IMR-90 (cell line): ENCODE measurements at regions not wholly inside any gene's neighbourhood (a gene's known extent, or its start where the extent isn't known, plus 50 kb on each side); places are given as distances from the start of the nearest gene placed in this dataset.

Experiments
- ATAC-seq: fragments of 200-7000 bp; cut with Tn5 transposase; 2 replicates; pipeline ENCODE4 v1.9.1; 2020; ENCODE audit warnings: low read depth, mild to moderate bottlenecking, moderate library complexity
- BruUV-seq: library from RNA; stranded (reverse); fragments of 400-500 nt; replicated peaks from 2 replicates; lab custom pipeline; 2021; lab: Mats Ljungman, UMichigan
- CTCF ChIA-PET: fragments of 300-600 bp; formaldehyde crosslinking; extraction: SDS; loops from one replicate; lab custom pipeline; 2021; ENCODE audit warnings: antibody characterized with exemption; lab: Yijun Ruan, JAX
- POLR2A ChIA-PET: fragments of 300-600 bp; sonication (Branson Sonifier 250); formaldehyde crosslinking; loops from one replicate; lab custom pipeline; 2022; ENCODE audit warnings: antibody characterized with exemption; ENCODE audit not compliant: unreplicated experiment; lab: Charles Lee
- DNase-seq: peaks from one replicate; pipeline ENCODE4 v3.0.0; 2013
- H2AFZ ChIP-seq: replicated peaks from 2 replicates; pipeline ENCODE3; 2013; ENCODE audit warnings: low read length, mild to moderate bottlenecking; ENCODE audit not compliant: poor library complexity
- H2AK5ac ChIP-seq: 2 replicates; pipeline ENCODE4 v1.6.1; 2013; ENCODE audit warnings: low read depth, low read length, inconsistent platforms
- H2AK9ac ChIP-seq: replicated peaks from 2 replicates; pipeline ENCODE3; 2013; ENCODE audit warnings: mild to moderate bottlenecking, low read depth, low read length, moderate library complexity; ENCODE audit not compliant: poor library complexity
- H2BK120ac ChIP-seq: 2 replicates; pipeline ENCODE4 v1.6.1; 2013; ENCODE audit warnings: low read depth, low read length, inconsistent platforms
- H2BK15ac ChIP-seq: 3 replicates; pipeline ENCODE4 v1.6.1; 2013; ENCODE audit warnings: low read depth, low read length, inconsistent platforms
- H2BK20ac ChIP-seq: 2 replicates; pipeline ENCODE4 v1.6.1; 2013; ENCODE audit warnings: low read depth, mild to moderate bottlenecking, inconsistent platforms, low read length, moderate library complexity
- H2BK5ac ChIP-seq: 2 replicates; pipeline ENCODE4 v1.6.1; 2013; ENCODE audit warnings: mild to moderate bottlenecking, low read depth, low read length, inconsistent platforms; ENCODE audit not compliant: poor library complexity, severe bottlenecking
- H3K14ac ChIP-seq: replicated peaks from 2 replicates; pipeline ENCODE4 v1.6.1; 2013; ENCODE audit warnings: low read depth, low read length, inconsistent platforms
- H3K18ac ChIP-seq: 2 replicates; pipeline ENCODE4 v1.6.1; 2013; ENCODE audit warnings: low read depth, low read length, control low read depth
- H3K23ac ChIP-seq: 2 replicates; pipeline ENCODE4 v1.6.1; 2013; ENCODE audit warnings: low read depth, low read length, inconsistent platforms
- H3K27ac ChIP-seq: 2 replicates; pipeline ENCODE4 v1.5.1; 2013; ENCODE audit warnings: mild to moderate bottlenecking, control low read depth, low read length; ENCODE audit not compliant: insufficient read depth
- H3K27me3 ChIP-seq: 2 replicates; pipeline ENCODE4 v1.6.1; 2013; ENCODE audit warnings: low read length; ENCODE audit not compliant: control insufficient read depth, insufficient read depth
- H3K36me3 ChIP-seq: 2 replicates; pipeline ENCODE4 v1.6.1; 2013; ENCODE audit warnings: low read length, mixed read lengths; ENCODE audit not compliant: control insufficient read depth, insufficient read depth
- H3K4ac ChIP-seq: 2 replicates; pipeline ENCODE4 v1.6.1; 2013; ENCODE audit warnings: low read depth, low read length, inconsistent platforms
- H3K4me1 ChIP-seq: 2 replicates; pipeline ENCODE4 v1.6.1; 2013; ENCODE audit warnings: low read length, mixed read lengths; ENCODE audit not compliant: control insufficient read depth, insufficient read depth
- H3K4me2 ChIP-seq: 2 replicates; pipeline ENCODE4 v1.6.1; 2013; ENCODE audit warnings: low read depth, mild to moderate bottlenecking, control low read depth, low read length, moderate library complexity
- H3K4me3 ChIP-seq: 2 replicates; pipeline ENCODE4 v1.5.1; 2013; ENCODE audit warnings: low read depth, mild to moderate bottlenecking, control low read depth, low read length, moderate library complexity; ENCODE audit not compliant: insufficient read depth
- H3K56ac ChIP-seq: 2 replicates; pipeline ENCODE4 v1.6.1; 2013; ENCODE audit warnings: low read length, inconsistent platforms; ENCODE audit not compliant: insufficient read depth; ENCODE audit errors: extremely low read depth
- H3K79me1 ChIP-seq, 2 experiments: 2 replicates each; pipeline ENCODE4 v1.6.1; 2013; ENCODE audit warnings: low read length in 2 of 2, inconsistent platforms in 1 of 2, low read depth in 1 of 2
- H3K9ac ChIP-seq: 2 replicates; pipeline ENCODE4 v1.6.1; 2013; ENCODE audit warnings: low read depth, low read length, control low read depth
- H3K9me1 ChIP-seq: 2 replicates; pipeline ENCODE4 v1.6.1; 2013; ENCODE audit warnings: low read length, inconsistent platforms; ENCODE audit not compliant: insufficient read depth
- H3K9me3 ChIP-seq: 2 replicates; pipeline ENCODE4 v1.6.1; 2013; ENCODE audit warnings: low read length; ENCODE audit not compliant: control insufficient read depth, insufficient read depth
- H4K20me1 ChIP-seq: 2 replicates; pipeline ENCODE4 v1.6.1; 2013; ENCODE audit warnings: low read length, inconsistent platforms; ENCODE audit not compliant: insufficient read depth
- H4K5ac ChIP-seq: 2 replicates; pipeline ENCODE4 v1.6.1; 2013; ENCODE audit warnings: mild to moderate bottlenecking, low read depth, low read length, control low read depth
- H4K8ac ChIP-seq, 2 experiments: 2 replicates each; pipeline ENCODE4 v1.6.1; 2013; ENCODE audit warnings: low read depth in 2 of 2, low read length in 2 of 2, control low read depth in 1 of 2, inconsistent platforms in 1 of 2
- H4K91ac ChIP-seq: 2 replicates; pipeline ENCODE4 v1.6.1; 2013; ENCODE audit warnings: low read depth, low read length, inconsistent platforms; ENCODE audit not compliant: insufficient read depth
- BHLHE40 ChIP-seq: fragments of 150-350 bp; IDR thresholded peaks from 2 replicates; pipeline ENCODE4 v1.6.1; 2016; ENCODE audit warnings: mild to moderate bottlenecking, low read depth, low read length
- CEBPB ChIP-seq: IDR thresholded peaks from 2 replicates; pipeline ENCODE4 v1.6.1; 2012; ENCODE audit warnings: low read depth, low read length, improper control_type of control experiment
- CHD1 ChIP-seq: IDR thresholded peaks from 2 replicates; pipeline ENCODE4 v1.6.1; 2012; ENCODE audit warnings: low read depth, low read length, improper control_type of control experiment
- FOS ChIP-seq: fragments of 150-350 bp; IDR thresholded peaks from 2 replicates; pipeline ENCODE4 v1.6.1; 2016; ENCODE audit warnings: low read depth, low read length
- MAFK ChIP-seq: IDR thresholded peaks from 2 replicates; pipeline ENCODE4 v1.6.1; 2012; ENCODE audit warnings: low read depth, low read length, improper control_type of control experiment
- MAZ ChIP-seq: IDR thresholded peaks from 2 replicates; pipeline ENCODE4 v1.6.1; 2012; ENCODE audit warnings: low read depth, mild to moderate bottlenecking, low read length, improper control_type of control experiment, moderate library complexity, borderline replicate concordance
- MXI1 ChIP-seq: IDR thresholded peaks from 2 replicates; pipeline ENCODE4 v1.6.1; 2012; ENCODE audit warnings: low read depth, mild to moderate bottlenecking, low read length, moderate library complexity, borderline replicate concordance
- NFE2L2 ChIP-seq: fragments of 150-350 bp; IDR thresholded peaks from 2 replicates; pipeline ENCODE4 v1.6.1; 2016; ENCODE audit warnings: low read depth, mild to moderate bottlenecking, low read length
- POLR2A ChIP-seq: IDR thresholded peaks from 2 replicates; pipeline ENCODE4 v1.6.1; 2012; ENCODE audit warnings: mild to moderate bottlenecking, low read depth, low read length
- RAD21 ChIP-seq: IDR thresholded peaks from 2 replicates; pipeline ENCODE4 v1.6.1; 2012; ENCODE audit warnings: low read length, improper control_type of control experiment
- RCOR1 ChIP-seq: IDR thresholded peaks from 2 replicates; pipeline ENCODE4 v1.6.1; 2012; ENCODE audit warnings: mild to moderate bottlenecking, low read length, improper control_type of control experiment; ENCODE audit not compliant: insufficient replicate concordance
- RFX5 ChIP-seq: IDR thresholded peaks from 2 replicates; pipeline ENCODE4 v1.8.0; 2012; ENCODE audit warnings: low read depth, mild to moderate bottlenecking, low read length, moderate library complexity
- SMC3 ChIP-seq: fragments of 150-350 bp; IDR thresholded peaks from 2 replicates; pipeline ENCODE4 v1.6.1; 2016; ENCODE audit warnings: low read depth, mild to moderate bottlenecking, antibody characterized with exemption, low read length, moderate library complexity
- WGBS, 2 experiments: methylation state at CpG; one replicate each; pipeline versions ENCODE4 v1.1.5 to v1.1.7; 2013; ENCODE audit warnings: missing lambda C conversion rate in 2 of 2; ENCODE audit not compliant: insufficient read length in 1 of 2; ENCODE audit errors: extremely low coverage in 2 of 2; 5-methylcytosine and 5-hydroxymethylcytosine counted together
- dilution Hi-C: fragments of 300-500 bp; cut with HindIII; formaldehyde crosslinking; loops from one replicate; pipeline ENCODE4 v1.14.3; 2018; ENCODE audit warnings: low sequenced_read_pairs; ENCODE audit not compliant: unreplicated experiment
- in situ Hi-C: fragments of 300-500 bp; cut with MboI; formaldehyde crosslinking; loops from 3 replicates; pipeline ENCODE4 v1.14.3; 2019; ENCODE audit warnings: low sequenced_read_pairs, inconsistent platforms, mixed read lengths
- intact Hi-C: fragments of 100-400 bp; cut with micrococcal nuclease; formaldehyde crosslinking; loops from 2 replicates; pipeline ENCODE4 v1.10.0; 2022
- TF ChIP-seq, protein P1 (sequence below): fragments of 150-350 bp; IDR thresholded peaks from 2 replicates; pipeline ENCODE4 v1.6.1; 2016; ENCODE audit warnings: low read depth, mild to moderate bottlenecking, low read length, moderate library complexity, borderline replicate concordance
- TF ChIP-seq, protein P2 (sequence below): conservative IDR thresholded peaks from 2 replicates; pipeline ENCODE4 v1.5.1; 2012; ENCODE audit warnings: mild to moderate bottlenecking, low read depth, low read length, improper control_type of control experiment
- TF ChIP-seq, protein P3 (sequence below): fragments of 150-350 bp; IDR thresholded peaks from 2 replicates; pipeline ENCODE4 v1.6.1; 2017; ENCODE audit warnings: mild to moderate bottlenecking, antibody characterized with exemption, low read length, low read depth

DNA sequence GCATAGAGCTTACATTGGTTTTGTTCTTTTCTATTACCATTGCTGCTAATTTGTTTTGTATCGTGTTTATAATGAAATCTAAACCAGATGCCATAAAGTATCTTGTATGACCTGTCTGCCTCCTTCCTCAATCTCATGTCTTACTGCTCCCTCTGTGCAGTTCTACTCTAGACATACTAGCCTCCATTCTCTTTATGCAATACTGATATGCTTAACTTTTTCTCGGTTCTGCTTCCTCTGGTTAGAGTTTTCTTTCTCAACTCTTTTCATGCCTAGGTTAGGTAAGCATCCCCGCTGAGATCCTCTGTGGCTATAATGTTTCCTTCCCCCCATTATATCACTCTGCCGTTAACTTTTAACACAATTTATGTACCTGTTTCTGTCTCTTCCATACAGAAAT, 852.3 kb downstream of the TRHDE start:
- Histone ChIP-seq H3K56ac (no peak overlapping the region), H3K27ac (no peak overlapping the region), H3K36me3 (no peaks in the 10 kb centered on the region), H4K20me1 (no peaks in the 10 kb centered on the region), H4K91ac (no peak overlapping the region), H3K18ac (no peak overlapping the region), H3K4me2 (no peak overlapping the region), H3K79me1 (no peaks in the 10 kb centered on the region), H3K4me1 (no peaks in the 10 kb centered on the region), H2AK9ac (no peak overlapping the region), H3K4ac (no peak overlapping the region), H2BK5ac (no peak overlapping the region), H2AFZ (no peak overlapping the region), H3K9me1 (no peaks in the 10 kb centered on the region), H2BK20ac (no peak overlapping the region), H3K27me3 (no peaks in the 10 kb centered on the region), H3K9ac (no peak overlapping the region), H3K14ac (no peak overlapping the region), H2BK120ac (no peak overlapping the region), H4K8ac (no peak overlapping the region), H2AK5ac (no peak overlapping the region), H4K5ac (no peak overlapping the region), H3K9me3 (no peaks in the 10 kb centered on the region), H3K4me3 (no peak overlapping the region), H3K23ac (no peak overlapping the region), H2BK15ac (no peak overlapping the region)
- dilution Hi-C loops: no loop called here
- no CpG with 5 or more reads among the region's 4 CpGs for WGBS, 2 experiments
- no peak for ATAC-seq
- no peak for TF ChIP-seq RFX5
- no peak for TF ChIP-seq SMC3
- TF ChIP-seq CEBPB: no peak
- TF ChIP-seq NFE2L2: no peak
- TF ChIP-seq, protein P1, sequence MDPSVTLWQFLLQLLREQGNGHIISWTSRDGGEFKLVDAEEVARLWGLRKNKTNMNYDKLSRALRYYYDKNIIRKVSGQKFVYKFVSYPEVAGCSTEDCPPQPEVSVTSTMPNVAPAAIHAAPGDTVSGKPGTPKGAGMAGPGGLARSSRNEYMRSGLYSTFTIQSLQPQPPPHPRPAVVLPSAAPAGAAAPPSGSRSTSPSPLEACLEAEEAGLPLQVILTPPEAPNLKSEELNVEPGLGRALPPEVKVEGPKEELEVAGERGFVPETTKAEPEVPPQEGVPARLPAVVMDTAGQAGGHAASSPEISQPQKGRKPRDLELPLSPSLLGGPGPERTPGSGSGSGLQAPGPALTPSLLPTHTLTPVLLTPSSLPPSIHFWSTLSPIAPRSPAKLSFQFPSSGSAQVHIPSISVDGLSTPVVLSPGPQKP: no peak
- no peak for TF ChIP-seq MAZ
- TF ChIP-seq MAFK: no peak
- no peak for TF ChIP-seq MXI1
- no peak for TF ChIP-seq BHLHE40
- TF ChIP-seq FOS: no peak
- TF ChIP-seq, protein P2, sequence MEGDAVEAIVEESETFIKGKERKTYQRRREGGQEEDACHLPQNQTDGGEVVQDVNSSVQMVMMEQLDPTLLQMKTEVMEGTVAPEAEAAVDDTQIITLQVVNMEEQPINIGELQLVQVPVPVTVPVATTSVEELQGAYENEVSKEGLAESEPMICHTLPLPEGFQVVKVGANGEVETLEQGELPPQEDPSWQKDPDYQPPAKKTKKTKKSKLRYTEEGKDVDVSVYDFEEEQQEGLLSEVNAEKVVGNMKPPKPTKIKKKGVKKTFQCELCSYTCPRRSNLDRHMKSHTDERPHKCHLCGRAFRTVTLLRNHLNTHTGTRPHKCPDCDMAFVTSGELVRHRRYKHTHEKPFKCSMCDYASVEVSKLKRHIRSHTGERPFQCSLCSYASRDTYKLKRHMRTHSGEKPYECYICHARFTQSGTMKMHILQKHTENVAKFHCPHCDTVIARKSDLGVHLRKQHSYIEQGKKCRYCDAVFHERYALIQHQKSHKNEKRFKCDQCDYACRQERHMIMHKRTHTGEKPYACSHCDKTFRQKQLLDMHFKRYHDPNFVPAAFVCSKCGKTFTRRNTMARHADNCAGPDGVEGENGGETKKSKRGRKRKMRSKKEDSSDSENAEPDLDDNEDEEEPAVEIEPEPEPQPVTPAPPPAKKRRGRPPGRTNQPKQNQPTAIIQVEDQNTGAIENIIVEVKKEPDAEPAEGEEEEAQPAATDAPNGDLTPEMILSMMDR: no peak
- TF ChIP-seq RCOR1: no peak
- TF ChIP-seq POLR2A: no peak
- TF ChIP-seq, protein P3, sequence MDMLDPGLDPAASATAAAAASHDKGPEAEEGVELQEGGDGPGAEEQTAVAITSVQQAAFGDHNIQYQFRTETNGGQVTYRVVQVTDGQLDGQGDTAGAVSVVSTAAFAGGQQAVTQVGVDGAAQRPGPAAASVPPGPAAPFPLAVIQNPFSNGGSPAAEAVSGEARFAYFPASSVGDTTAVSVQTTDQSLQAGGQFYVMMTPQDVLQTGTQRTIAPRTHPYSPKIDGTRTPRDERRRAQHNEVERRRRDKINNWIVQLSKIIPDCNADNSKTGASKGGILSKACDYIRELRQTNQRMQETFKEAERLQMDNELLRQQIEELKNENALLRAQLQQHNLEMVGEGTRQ: no peak
- no peak for TF ChIP-seq CHD1
- TF ChIP-seq RAD21: no peak
- DNase-seq: no peak
- ChIA-PET POLR2A (no interaction called here), CTCF (no interaction called here)
- no TSS peak for BruUV-seq
- intact Hi-C loops: no loop called here
- in situ Hi-C loops: no loop called here
